ENCODE measurements at regions not wholly inside any gene's neighbourhood (a gene's known extent, or its start where the extent isn't known, plus 50 kb on each side); places are given as distances from the start of the nearest gene placed in this dataset.
"Not testable (repeated sequence)": the region's sequence is repeated elsewhere in the genome, so short reads cannot be mapped to it uniquely, and the experiment has no call there.

DNA sequence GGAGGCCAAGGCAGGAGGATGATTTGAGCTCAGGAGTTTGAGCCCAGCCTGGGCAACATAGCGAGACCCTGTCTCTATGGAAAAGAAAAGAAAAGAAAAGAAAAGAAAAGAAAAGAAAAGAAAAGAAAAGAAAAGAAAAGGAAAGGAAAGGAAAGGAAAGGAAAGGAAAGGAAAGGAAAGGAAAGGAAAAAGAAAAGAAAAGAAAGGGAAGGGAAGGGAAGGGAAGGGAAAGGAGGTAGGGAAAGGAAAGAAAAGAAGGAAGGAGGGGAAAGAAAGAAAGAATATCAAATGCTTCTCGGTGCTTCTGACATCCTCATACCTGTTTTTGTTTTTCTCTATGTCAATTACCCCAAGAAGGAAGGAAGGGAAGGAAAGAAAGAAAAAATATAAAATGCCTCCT is 181.2 kb upstream of the GRIA3 start:
- not testable (repeated sequence) for TF ChIP-seq CTCF, POLR2A (IDR thresholded peaks at IDR 0.05)
